ENCODE measurements at regions not wholly inside any gene's neighbourhood (a gene's known extent, or its start where the extent isn't known, plus 50 kb on each side); places are given as distances from the start of the nearest gene placed in this dataset.

GRCh38 chr7:87047-87446 is 105.3 kb upstream of the FAM20C start:
- H3K27me3 Mint-ChIP-seq = peaks cover 0 to 8% of the 10 kb centered on the region in 2 donors
- CTCF ChIA-PET = no interaction called here
- no peaks in the 10 kb centered on the region for H3K9me3 Mint-ChIP-seq

GRCh38 chr7:87671-88070 is 104.7 kb upstream of the FAM20C start:
- Mint-ChIP-seq H3K4me1 (peaks cover 5 to 10% (median 7%) of the 10 kb centered on the region in 3 donors), H3K27ac (no peak overlapping the region), H3K27me3 (peaks cover 0 to 13% of the 10 kb centered on the region in 2 donors), H3K9me3 (no peaks in the 10 kb centered on the region), H3K4me3 (no peak overlapping the region), H3K36me3 (no peaks in the 10 kb centered on the region)
- Histone ChIP-seq H3K4me1 (ENCODE audit: control insufficient read depth in 1 of 2, extremely low read depth in 1 of 2, insufficient read depth in 2 of 2, low read length in 2 of 2) (peaks cover 0 to 5% of the 10 kb centered on the region in 2 experiments), H3K27me3 (replicated peaks in 1 of 2; ENCODE audit: control insufficient read depth in 2 of 2, extremely low read depth in 1 of 2, insufficient read depth in 2 of 2, low read length in 1 of 2) (peaks cover 0 to 22% of the 10 kb centered on the region in 2 experiments), H3K4me3 (ENCODE audit: control insufficient read depth in 1 of 2, extremely low read depth in 1 of 2, low read length in 1 of 2) (no peak overlapping the region), H3K36me3 (ENCODE audit: control insufficient read depth in 2 of 2, extremely low read depth in 1 of 2, insufficient read depth in 1 of 2, low read length in 1 of 2) (no peaks in the 10 kb centered on the region), H3K27ac (ENCODE audit: low read length) (no peak overlapping the region), H3K9me3 (no peaks in the 10 kb centered on the region)
- ATAC-seq (replicated peaks in 1 of 4) (no peak), DNase-seq (peak in 1 of 35 experiments; percentile 23)
- WGBS (ENCODE audit: insufficient coverage) = 75% methylated on average over 3 of the region's 8 CpGs
- ChIA-PET CTCF (no interaction called here), POLR2A (no interaction called here)

More at GRCh38 chr7:87047-87446, 105.3 kb upstream of the FAM20C start:
- Histone ChIP-seq H3K27ac (ENCODE audit: low read length) (no peak overlapping the region), H3K36me3 (ENCODE audit: control insufficient read depth in 2 of 2, extremely low read depth in 1 of 2, insufficient read depth in 1 of 2, low read length in 1 of 2) (no peaks in the 10 kb centered on the region), H3K4me1 (ENCODE audit: control insufficient read depth in 1 of 2, extremely low read depth in 1 of 2, insufficient read depth in 2 of 2, low read length in 2 of 2) (peaks cover 0 to 5% of the 10 kb centered on the region in 2 experiments), H3K9me3 (no peaks in the 10 kb centered on the region), H3K27me3 (replicated peaks in 1 of 2; ENCODE audit: control insufficient read depth in 2 of 2, extremely low read depth in 1 of 2, insufficient read depth in 2 of 2, low read length in 1 of 2) (peaks cover 0 to 27% of the 10 kb centered on the region in 2 experiments), H3K4me3 (ENCODE audit: control insufficient read depth in 1 of 2, extremely low read depth in 1 of 2, low read length in 1 of 2) (no peak overlapping the region)
- H3K4me3 Mint-ChIP-seq = no peak overlapping the region
- 43% methylated on average over 2 of the region's 5 CpGs for WGBS (ENCODE audit: insufficient coverage)
- no peak for DNase-seq
- ATAC-seq (replicated peaks in 1 of 4) = no peak
- peaks cover 5 to 10% (median 7%) of the 10 kb centered on the region in 3 donors for H3K4me1 Mint-ChIP-seq
- H3K36me3 Mint-ChIP-seq = no peaks in the 10 kb centered on the region
- POLR2A ChIA-PET = no interaction called here
- no peak overlapping the region for H3K27ac Mint-ChIP-seq

DNA sequence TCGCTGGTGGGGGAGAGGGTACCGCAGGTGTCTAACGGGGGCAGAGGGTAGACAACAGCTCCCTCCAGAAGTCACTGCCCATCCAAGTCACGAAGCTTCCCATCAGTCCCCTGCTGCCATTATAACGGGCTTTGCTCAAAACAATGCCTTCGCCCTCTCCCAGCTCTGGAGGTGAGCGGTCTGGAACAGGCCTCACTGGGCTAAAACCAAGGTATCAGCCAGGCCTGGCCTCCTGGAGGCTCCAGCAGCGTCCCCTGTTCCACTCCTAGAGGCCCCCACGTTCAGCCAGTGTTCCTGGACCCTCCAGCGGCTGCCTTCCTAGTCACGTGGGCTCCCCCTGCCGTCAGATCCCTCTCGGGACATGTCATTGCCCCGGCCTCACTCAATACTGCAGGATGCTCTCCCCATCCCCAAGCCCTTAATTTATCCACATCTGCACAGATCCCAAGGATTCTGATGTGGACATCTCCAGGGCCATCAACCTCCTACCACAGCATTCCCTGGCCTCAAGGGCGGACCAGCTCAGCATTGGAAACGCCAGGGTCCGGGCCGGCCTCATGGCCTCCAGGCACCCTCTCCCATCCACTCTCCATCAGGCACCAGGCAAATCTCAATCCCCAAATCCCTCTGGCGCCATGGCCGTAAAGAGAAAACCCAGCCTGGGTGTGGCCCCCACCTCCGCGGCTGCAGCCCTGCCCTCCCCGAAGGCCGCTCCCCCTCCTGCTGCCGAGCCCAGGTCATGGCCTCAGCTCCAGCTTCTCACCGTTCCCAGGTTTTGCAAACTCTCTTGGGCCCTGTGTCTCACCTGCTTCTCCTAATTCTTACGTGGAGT is 104.1 kb upstream of the FAM20C start:
- no peaks in the 10 kb centered on the region for H3K9me3 Mint-ChIP-seq
- ATAC-seq (replicated peaks in 1 of 4) = no peak
- peak in 1 of 35 experiments; percentile 20 for DNase-seq
- peaks cover 5 to 10% (median 7%) of the 10 kb centered on the region in 3 donors for H3K4me1 Mint-ChIP-seq
- ChIA-PET CTCF (no interaction called here), POLR2A (no interaction called here)
- H3K27ac Mint-ChIP-seq = no peak overlapping the region
- no peaks in the 10 kb centered on the region for H3K36me3 ChIP-seq (ENCODE audit: control insufficient read depth in 2 of 2, extremely low read depth in 1 of 2, insufficient read depth in 1 of 2, low read length in 1 of 2)
- H3K36me3 Mint-ChIP-seq = no peaks in the 10 kb centered on the region
- H3K27me3 Mint-ChIP-seq = peaks cover 0 to 12% of the 10 kb centered on the region in 2 donors
- H3K27ac ChIP-seq (ENCODE audit: low read length) = no peak overlapping the region
- peaks cover 0 to 5% of the 10 kb centered on the region in 2 experiments for H3K4me1 ChIP-seq (ENCODE audit: control insufficient read depth in 1 of 2, extremely low read depth in 1 of 2, insufficient read depth in 2 of 2, low read length in 2 of 2)
- 78% methylated on average over 20 of the region's 27 CpGs for WGBS (ENCODE audit: insufficient coverage)
- H3K27me3 ChIP-seq (replicated peaks in 1 of 2; ENCODE audit: control insufficient read depth in 2 of 2, extremely low read depth in 1 of 2, insufficient read depth in 2 of 2, low read length in 1 of 2) = peaks cover 0 to 28% of the 10 kb centered on the region in 2 experiments
- H3K4me3 ChIP-seq (ENCODE audit: control insufficient read depth in 1 of 2, extremely low read depth in 1 of 2, low read length in 1 of 2) = no peak overlapping the region
- H3K4me3 Mint-ChIP-seq = no peak overlapping the region
- H3K9me3 ChIP-seq = no peaks in the 10 kb centered on the region

DNA sequence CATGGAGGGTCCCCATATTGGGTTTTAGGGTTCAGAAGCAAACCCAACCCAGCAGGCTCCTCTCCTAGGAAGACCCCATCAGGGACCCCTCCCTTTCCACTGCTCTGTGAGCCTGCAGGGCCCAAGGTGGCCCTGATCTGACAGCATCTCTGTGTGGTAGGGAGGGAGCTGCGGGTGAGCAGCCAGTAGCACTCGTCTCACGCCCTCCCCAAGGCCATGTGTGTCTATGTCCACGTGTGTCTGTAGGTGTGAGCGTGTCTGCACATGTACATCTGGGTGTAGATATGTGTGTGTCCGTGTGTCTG is 103.5 kb upstream of the FAM20C start:
- ChIA-PET POLR2A (no interaction called here), CTCF (no interaction called here)
- H3K9me3 Mint-ChIP-seq = no peaks in the 10 kb centered on the region
- Histone ChIP-seq H3K4me3 (ENCODE audit: control insufficient read depth in 1 of 2, extremely low read depth in 1 of 2, low read length in 1 of 2) (no peak overlapping the region), H3K27me3 (replicated peaks in 1 of 2; ENCODE audit: control insufficient read depth in 2 of 2, extremely low read depth in 1 of 2, insufficient read depth in 2 of 2, low read length in 1 of 2) (peaks cover 0 to 24% of the 10 kb centered on the region in 2 experiments), H3K4me1 (ENCODE audit: control insufficient read depth in 1 of 2, extremely low read depth in 1 of 2, insufficient read depth in 2 of 2, low read length in 2 of 2) (peaks cover 0 to 5% of the 10 kb centered on the region in 2 experiments), H3K9me3 (no peaks in the 10 kb centered on the region), H3K36me3 (ENCODE audit: control insufficient read depth in 2 of 2, extremely low read depth in 1 of 2, insufficient read depth in 1 of 2, low read length in 1 of 2) (no peaks in the 10 kb centered on the region), H3K27ac (ENCODE audit: low read length) (no peak overlapping the region)
- no peak overlapping the region for H3K27ac Mint-ChIP-seq
- peaks cover 5 to 10% (median 7%) of the 10 kb centered on the region in 3 donors for H3K4me1 Mint-ChIP-seq
- DNase-seq (no peak), ATAC-seq (replicated peaks in 1 of 4) (no peak)
- no peaks in the 10 kb centered on the region for H3K36me3 Mint-ChIP-seq
- no peak overlapping the region for H3K4me3 Mint-ChIP-seq
- peaks cover 0 to 16% of the 10 kb centered on the region in 2 donors for H3K27me3 Mint-ChIP-seq
- 79% methylated on average over 6 of the region's 6 CpGs for WGBS (ENCODE audit: insufficient coverage)

DNA sequence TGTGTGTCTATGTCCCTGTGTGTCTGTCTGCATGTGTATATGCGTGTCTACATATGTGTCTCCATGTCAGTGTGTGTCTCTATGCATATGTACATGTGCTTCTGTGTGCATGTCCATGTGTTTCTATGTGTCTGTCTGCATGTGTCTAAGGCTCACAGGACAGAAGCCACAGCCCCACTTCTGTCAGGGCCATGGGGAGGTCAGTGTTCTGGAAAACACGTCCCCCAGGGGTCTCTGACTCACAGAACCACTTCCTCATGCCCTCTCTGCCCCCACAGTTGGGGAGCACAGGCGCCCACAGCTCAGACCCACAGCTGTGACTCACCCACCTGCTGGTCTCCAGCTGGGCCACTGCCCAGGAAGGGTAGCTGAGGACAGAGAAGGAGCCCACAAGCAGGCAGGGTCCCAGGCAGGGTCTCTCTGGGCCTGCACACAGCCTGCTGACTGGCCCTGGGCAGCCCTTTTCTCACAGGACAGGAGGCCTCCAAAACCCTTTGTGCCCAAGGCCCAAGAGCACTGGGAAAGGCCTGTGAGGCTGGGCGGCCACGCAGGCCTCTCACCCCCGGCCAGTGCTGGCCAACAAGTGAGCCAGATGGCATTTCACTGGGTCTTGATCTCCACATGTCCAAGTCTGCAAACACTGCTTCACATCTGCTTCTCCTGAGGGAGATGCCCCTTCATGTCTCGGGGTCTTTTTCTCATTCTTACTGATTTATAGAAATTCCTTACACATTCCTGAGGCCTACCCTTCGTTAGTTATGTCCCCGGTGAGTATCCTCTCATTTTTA is 102.9 kb upstream of the FAM20C start:
- Histone ChIP-seq H3K36me3 (ENCODE audit: control insufficient read depth in 2 of 2, extremely low read depth in 1 of 2, insufficient read depth in 1 of 2, low read length in 1 of 2) (no peaks in the 10 kb centered on the region), H3K4me1 (ENCODE audit: control insufficient read depth in 1 of 2, extremely low read depth in 1 of 2, insufficient read depth in 2 of 2, low read length in 2 of 2) (peaks cover 0 to 5% of the 10 kb centered on the region in 2 experiments), H3K27ac (ENCODE audit: low read length) (no peak overlapping the region), H3K27me3 (replicated peaks in 1 of 2; ENCODE audit: control insufficient read depth in 2 of 2, extremely low read depth in 1 of 2, insufficient read depth in 2 of 2, low read length in 1 of 2) (peaks cover 0 to 25% of the 10 kb centered on the region in 2 experiments), H3K9me3 (no peaks in the 10 kb centered on the region), H3K4me3 (ENCODE audit: control insufficient read depth in 1 of 2, extremely low read depth in 1 of 2, low read length in 1 of 2) (no peak overlapping the region)
- no peak overlapping the region for H3K4me3 Mint-ChIP-seq
- H3K27ac Mint-ChIP-seq = no peak overlapping the region
- peaks cover 5 to 10% (median 7%) of the 10 kb centered on the region in 3 donors for H3K4me1 Mint-ChIP-seq
- POLR2A ChIA-PET = no interaction called here
- ATAC-seq (replicated peaks in 1 of 4) (no peak), DNase-seq (peak in 2 of 35 experiments; percentile 4 to 22)
- H3K36me3 Mint-ChIP-seq = no peaks in the 10 kb centered on the region
- CTCF ChIA-PET = no interaction called here
- WGBS (ENCODE audit: insufficient coverage) = 54% methylated on average over 6 of the region's 9 CpGs
- H3K9me3 Mint-ChIP-seq = no peaks in the 10 kb centered on the region
- peaks cover 0 to 21% of the 10 kb centered on the region in 2 donors for H3K27me3 Mint-ChIP-seq

- Histone ChIP-seq H3K4me1 (ENCODE audit: control insufficient read depth in 1 of 2, extremely low read depth in 1 of 2, insufficient read depth in 2 of 2, low read length in 2 of 2) (peaks cover 0 to 5% of the 10 kb centered on the region in 2 experiments), H3K27ac (ENCODE audit: low read length) (no peak overlapping the region), H3K27me3 (replicated peaks in 1 of 2; ENCODE audit: control insufficient read depth in 2 of 2, extremely low read depth in 1 of 2, insufficient read depth in 2 of 2, low read length in 1 of 2) (peaks cover 0 to 26% of the 10 kb centered on the region in 2 experiments), H3K36me3 (ENCODE audit: control insufficient read depth in 2 of 2, extremely low read depth in 1 of 2, insufficient read depth in 1 of 2, low read length in 1 of 2) (no peaks in the 10 kb centered on the region), H3K4me3 (ENCODE audit: control insufficient read depth in 1 of 2, extremely low read depth in 1 of 2, low read length in 1 of 2) (no peak overlapping the region), H3K9me3 (no peaks in the 10 kb centered on the region)
- ChIA-PET CTCF (no interaction called here), POLR2A (no interaction called here)
- Mint-ChIP-seq H3K9me3 (no peaks in the 10 kb centered on the region), H3K27ac (no peak overlapping the region), H3K36me3 (no peaks in the 10 kb centered on the region), H3K27me3 (peaks cover 0 to 23% of the 10 kb centered on the region in 2 donors), H3K4me1 (peaks cover 5 to 10% (median 7%) of the 10 kb centered on the region in 3 donors), H3K4me3 (no peak overlapping the region)
- DNase-seq = no peak
- 85% methylated on average over 13 of the region's 13 CpGs for WGBS (ENCODE audit: insufficient coverage)
- no peak for ATAC-seq (replicated peaks in 1 of 4)
Measured at GRCh38 chr7:90111-91063, 102.0 kb upstream of the FAM20C start.

Measured in T-cell (primary cell).